Astrocyte of the cerebellum (primary cell): ENCODE measurements at regions not wholly inside any gene's neighbourhood (a gene's known extent, or its start where the extent isn't known, plus 50 kb on each side); places are given as distances from the start of the nearest gene placed in this dataset.

Source experiments
- DNase-seq: peaks from one replicate; pipeline ENCODE4 v3.0.0-alpha.2; 2011; ENCODE audit warnings: low read depth
- H3K4me3 ChIP-seq: 2 replicates; pipeline ENCODE4 v1.5.1; 2011; ENCODE audit warnings: mild to moderate bottlenecking, low read depth, low read length, moderate library complexity
- CTCF ChIP-seq: IDR thresholded peaks from 2 replicates; pipeline ENCODE4 v1.5.1; 2012; ENCODE audit warnings: low read length, low read depth, moderate library complexity, mild to moderate bottlenecking; ENCODE audit errors: missing control alignments
- in situ Hi-C: cut with HindIII; loops from 2 replicates; pipeline ENCODE4 v1.10.0; 2017; ENCODE audit warnings: low sequenced_read_pairs

- no peak for DNase-seq
- in situ Hi-C loops = no loop called here
- TF ChIP-seq CTCF = no peak
- H3K4me3 ChIP-seq = no peak overlapping the region
These were observed 52.7 kb upstream of the NCK2 start for GRCh38 chr2:105691947-105692390.

GRCh38 chr2:105690566-105690965, 54.1 kb upstream of the NCK2 start:
- DNase-seq = no peak
- no peak for TF ChIP-seq CTCF
- in situ Hi-C loops = no loop called here
- H3K4me3 ChIP-seq = no peak overlapping the region

- TF ChIP-seq CTCF = no peak
- no peak for DNase-seq
- in situ Hi-C loops = no loop called here
- no peak overlapping the region for H3K4me3 ChIP-seq
These were observed 55.2 kb upstream of the NCK2 start for GRCh38 chr2:105689484-105689883.

- in situ Hi-C loops = no loop called here
- no peak for DNase-seq
- H3K4me3 ChIP-seq = no peak overlapping the region
- TF ChIP-seq CTCF = no peak
These were observed 55.8 kb upstream of the NCK2 start for GRCh38 chr2:105688946-105689345.

GRCh38 chr2:105686588-105686987, 58.1 kb upstream of the NCK2 start:
- no peak for TF ChIP-seq CTCF
- no peak for DNase-seq
- H3K4me3 ChIP-seq = no peak overlapping the region
- in situ Hi-C loops = no loop called here

- DNase-seq = no peak
- in situ Hi-C loops = no loop called here
- TF ChIP-seq CTCF = no peak
- H3K4me3 ChIP-seq = no peak overlapping the region
These were observed 61.7 kb upstream of the NCK2 start for GRCh38 chr2:105683011-105683492.

- no peak overlapping the region for H3K4me3 ChIP-seq
- in situ Hi-C loops = no loop called here
- no peak for DNase-seq
- no peak for TF ChIP-seq CTCF
These were observed 62.3 kb upstream of the NCK2 start for GRCh38 chr2:105682401-105682800.
